K562 (cell line): ENCODE measurements at regions not wholly inside any gene's neighbourhood (a gene's known extent, or its start where the extent isn't known, plus 50 kb on each side); places are given as distances from the start of the nearest gene placed in this dataset.

Experiments
- ATAC-seq: fragments of 200-7000 bp; cut with Tn5 transposase; 3 replicates; pipeline ENCODE4 v1.9.1; 2020; ENCODE audit warnings: moderate library complexity
- BruUV-seq: library from RNA; stranded (reverse); fragments of 400-500 nt; replicated peaks from 2 replicates; lab custom pipeline; 2021; lab: Mats Ljungman, UMichigan
- CTCF ChIA-PET: fragments of 300-600 bp; formaldehyde crosslinking; extraction: SDS; loops from one replicate; lab custom pipeline; 2021; ENCODE audit warnings: low intra/inter-chr PET ratio; lab: Yijun Ruan, JAX
- POLR2A ChIA-PET: fragments of 300-600, 350-650 bp; sonication (Branson Sonifier 250); formaldehyde crosslinking; extraction: SDS; loops from one replicate; lab custom pipeline; 2021; ENCODE audit warnings: antibody characterized with exemption, inconsistent platforms; lab: Yijun Ruan, JAX
- DNase-seq, 4 experiments: peaks; one replicate each; pipeline versions ENCODE4 v3.0.0 to v3.0.0-alpha.2; 2011 to 2018; ENCODE audit warnings: low spot score in 3 of 4, mixed read lengths in 3 of 4; ENCODE audit errors: extremely low read depth in 1 of 4
- FAIRE-seq: peaks from 2 replicates; lab custom pipeline; 2011; peaks lifted over from hg19 to GRCh38; lab: Jason Lieb, UNC
- H2AFZ ChIP-seq: 2 replicates; pipeline ENCODE4 v1.6.0; 2011; ENCODE audit warnings: low read depth, low read length, control low read depth, inconsistent platforms
- H3K27ac ChIP-seq: fragments of 200-600 bp; 3 replicates; pipeline ENCODE4 v1.8.0; 2011; ENCODE audit warnings: low read depth, mild to moderate bottlenecking, control low read depth, inconsistent platforms, low read length, moderate library complexity, mixed read lengths; ENCODE audit errors: extremely low read depth
- H3K27me3 ChIP-seq, 2 experiments: fragments of 300-600 bp in 1 of 2; 2 replicates in 1 of 2; 3 replicates in 1 of 2; pipeline versions ENCODE4 v1.6.0 to v1.8.0; 2011; ENCODE audit warnings: inconsistent platforms in 2 of 2, low read length in 2 of 2, mild to moderate bottlenecking in 1 of 2, mixed read lengths in 1 of 2, moderate library complexity in 1 of 2; ENCODE audit not compliant: control insufficient read depth in 2 of 2, insufficient read depth in 2 of 2
- H3K36me3 ChIP-seq: fragments of 300-600 bp; 3 replicates; pipeline ENCODE4 v1.8.0; 2011; ENCODE audit warnings: mild to moderate bottlenecking, low read length, inconsistent platforms; ENCODE audit not compliant: control insufficient read depth, insufficient read depth
- H3K4me1 ChIP-seq, 2 experiments: fragments of 200-600 bp in 1 of 2; replicated peaks in 1 of 2; 2 replicates in 1 of 2; 3 replicates in 1 of 2; pipeline versions ENCODE4 v1.5.1 to v1.8.0; 2011; ENCODE audit warnings: inconsistent platforms in 2 of 2, low read length in 2 of 2, mild to moderate bottlenecking in 1 of 2, mixed read lengths in 1 of 2, moderate library complexity in 1 of 2; ENCODE audit not compliant: control insufficient read depth in 2 of 2, insufficient read depth in 2 of 2
- H3K4me2 ChIP-seq: 2 replicates; pipeline ENCODE4 v1.6.1; 2011; ENCODE audit warnings: low read length, control low read depth, inconsistent platforms, mixed read lengths; ENCODE audit not compliant: insufficient read depth
- H3K4me3 ChIP-seq: fragments of 200-600 bp; sonication (generic), shearing (Covaris generic); 2 replicates; pipeline ENCODE4 v1.5.1; 2016; ENCODE audit warnings: control low read depth, inconsistent platforms
- H3K79me2 ChIP-seq: fragments of 200-600 bp; 3 replicates; pipeline ENCODE4 v1.8.0; 2011; ENCODE audit warnings: low read length, inconsistent platforms; ENCODE audit not compliant: control insufficient read depth, insufficient read depth
- H3K9ac ChIP-seq, 2 experiments: 2 replicates each; pipeline versions ENCODE4 v1.6.0 to v1.6.1; 2011; ENCODE audit warnings: low read depth in 2 of 2, low read length in 2 of 2, control low read depth in 1 of 2, inconsistent platforms in 1 of 2, mild to moderate bottlenecking in 1 of 2, mixed read lengths in 1 of 2; ENCODE audit not compliant: insufficient read depth in 1 of 2
- H3K9me1 ChIP-seq: one replicate; pipeline ENCODE4 v1.6.0; 2011; ENCODE audit warnings: inconsistent platforms, mild to moderate bottlenecking, low read length, moderate library complexity; ENCODE audit not compliant: control insufficient read depth, insufficient read depth
- H3K9me3 ChIP-seq: replicated peaks from 2 replicates; pipeline ENCODE4 v1.5.1; 2011; ENCODE audit warnings: low read depth, low read length, inconsistent platforms; ENCODE audit not compliant: control insufficient read depth, insufficient read depth
- H4K20me1 ChIP-seq: replicated peaks from 2 replicates; pipeline ENCODE4 v1.6.1; 2011; ENCODE audit warnings: low read length, inconsistent platforms, mixed read lengths; ENCODE audit not compliant: control insufficient read depth, insufficient read depth
- ETV1 ChIP-seq: fragments of 450-650 bp; conservative IDR thresholded peaks from 2 replicates; pipeline ENCODE4 v1.6.1; 2016; ENCODE audit warnings: missing genetic modification characterization, control low read depth, low read depth, missing compliant biosample characterization
- ILF3 ChIP-seq: fragments of 450-650 bp; IDR thresholded peaks from 2 replicates; pipeline ENCODE4 v1.6.1; 2018; ENCODE audit warnings: antibody characterized with exemption, mild to moderate bottlenecking, moderate library complexity, borderline replicate concordance
- KLF6 ChIP-seq: fragments of 250-450 bp; sonication (Bioruptor Pico); IDR thresholded peaks from 2 replicates; pipeline ENCODE4 v1.4.0; 2020; ENCODE audit warnings: mild to moderate bottlenecking, moderate library complexity, borderline replicate concordance
- MTA1 ChIP-seq: fragments of 450-650 bp; IDR thresholded peaks from 2 replicates; pipeline ENCODE4 v1.6.1; 2017; ENCODE audit warnings: borderline replicate concordance
- NEUROD1 ChIP-seq: fragments of 150-350 bp; IDR thresholded peaks from 2 replicates; pipeline ENCODE4 v1.6.1; 2014; ENCODE audit warnings: borderline replicate concordance, low read length, low read depth; ENCODE audit not compliant: partially characterized antibody
- NFRKB ChIP-seq: fragments of 450-650 bp; IDR thresholded peaks from 2 replicates; pipeline ENCODE4 v1.6.1; 2016; ENCODE audit warnings: low read depth
- PCBP1 ChIP-seq: fragments of 200-400 bp; formaldehyde crosslinking; IDR thresholded peaks from 2 replicates; pipeline ENCODE4 v1.6.1; 2018; ENCODE audit warnings: mild to moderate bottlenecking, low read depth, low read length; ENCODE audit not compliant: poor library complexity, severe bottlenecking
- RBM39 ChIP-seq: fragments of 200-400 bp; formaldehyde crosslinking; optimal IDR thresholded peaks from 2 replicates; pipeline ENCODE3; 2018; ENCODE audit warnings: low read depth, low read length
- RFX5 ChIP-seq: IDR thresholded peaks from 2 replicates; pipeline ENCODE4 v1.6.1; 2011; ENCODE audit warnings: low read depth, mild to moderate bottlenecking, improper control_type of control experiment, low read length
- ZFX ChIP-seq: sonication (generic); formaldehyde crosslinking; IDR thresholded peaks from 2 replicates; pipeline ENCODE4 v1.8.0; 2022; ENCODE audit warnings: mild to moderate bottlenecking, missing genetic modification reagents, moderate library complexity
- ZNF253 ChIP-seq: fragments of 250-450 bp; sonication (Bioruptor Pico); conservative IDR thresholded peaks from 2 replicates; pipeline ENCODE4 v1.6.1; 2021; ENCODE audit warnings: mild to moderate bottlenecking
- ZNF507 ChIP-seq: conservative IDR thresholded peaks from 2 replicates; pipeline ENCODE4 v1.6.1; 2017; ENCODE audit warnings: missing genetic modification characterization, missing compliant biosample characterization
- ZNF695 ChIP-seq: fragments of 450-650 bp; formaldehyde crosslinking; IDR thresholded peaks from 2 replicates; pipeline ENCODE4 v1.4.0; 2020; ENCODE audit warnings: mild to moderate bottlenecking, moderate library complexity
- in situ Hi-C: fragments of 300-500 bp; cut with MboI; formaldehyde crosslinking; loops from 4 replicates; pipeline ENCODE4 v1.15.0; 2018; ENCODE audit warnings: inconsistent platforms, mixed read lengths
- intact Hi-C: fragments of 100-400 bp; cut with micrococcal nuclease; formaldehyde crosslinking; loops from 2 replicates; pipeline ENCODE4 v1.14.2; 2022
- TF ChIP-seq, protein P1 (sequence below): sonication (generic); formaldehyde crosslinking; IDR thresholded peaks from 2 replicates; pipeline ENCODE4 v1.8.0; 2022; ENCODE audit warnings: missing genetic modification reagents, mild to moderate bottlenecking, borderline replicate concordance
- TF ChIP-seq, protein P2 (sequence below): sonication (generic); formaldehyde crosslinking; IDR thresholded peaks from 2 replicates; pipeline ENCODE4 v1.8.0; 2022; ENCODE audit warnings: mild to moderate bottlenecking, missing genetic modification reagents
- TF ChIP-seq, protein P3 (sequence below): sonication (generic); formaldehyde crosslinking; IDR thresholded peaks from 2 replicates; pipeline ENCODE4 v1.8.1; 2023; ENCODE audit warnings: mild to moderate bottlenecking, missing genetic modification reagents
- TF ChIP-seq, protein P4 (sequence below): fragments of 250-450 bp; sonication (Bioruptor Pico); IDR thresholded peaks from 2 replicates; pipeline ENCODE4 v1.9.0; 2021; ENCODE audit warnings: mild to moderate bottlenecking
- TF ChIP-seq, protein P5 (sequence below), 2 experiments: IDR thresholded peaks; 2 replicates each; pipeline ENCODE4 v1.6.1; 2011; ENCODE audit warnings: borderline replicate concordance in 1 of 2, control low read depth in 1 of 2, low read depth in 1 of 2, low read length in 1 of 2, mild to moderate bottlenecking in 1 of 2, mixed read lengths in 1 of 2, moderate library complexity in 1 of 2; ENCODE audit not compliant: insufficient read depth in 1 of 2, insufficient read length in 1 of 2, poor library complexity in 1 of 2, severe bottlenecking in 1 of 2; ENCODE audit errors: extremely low read depth in 1 of 2
- TF ChIP-seq, protein P6 (sequence below): fragments of 450-650 bp; formaldehyde crosslinking; conservative IDR thresholded peaks from 2 replicates; pipeline ENCODE4 v1.4.0; 2022; ENCODE audit warnings: mild to moderate bottlenecking, missing genetic modification characterization

DNA sequence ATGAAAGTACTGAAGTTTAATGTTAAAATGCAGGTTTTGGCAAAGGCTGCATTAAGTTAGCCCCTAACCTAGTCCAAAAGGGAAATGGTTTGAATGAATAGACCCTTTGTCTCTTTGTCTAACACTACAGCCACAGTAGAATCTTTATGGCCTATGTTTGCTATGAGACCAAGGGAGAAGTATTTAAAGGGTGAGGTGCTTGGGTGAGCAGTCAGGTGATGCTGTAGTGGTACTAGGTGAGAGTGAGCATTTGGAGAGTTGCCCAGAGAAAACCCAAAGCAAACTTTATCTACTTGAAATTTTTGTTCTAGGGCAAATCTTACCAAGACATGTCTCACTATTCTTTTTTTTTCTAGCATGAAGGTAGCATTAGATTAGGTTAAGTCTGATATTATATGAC, 1961.4 kb upstream of the WWC1 start:
- intact Hi-C loops: no loop called here
- no peaks in the 10 kb centered on the region for H3K4me1 ChIP-seq
- no peak for ATAC-seq
- H3K27me3 ChIP-seq: no peaks in the 10 kb centered on the region
- H4K20me1 ChIP-seq: no peaks in the 10 kb centered on the region
- CTCF ChIA-PET: no interaction called here
- no peak overlapping the region for H3K27ac ChIP-seq
- H3K4me2 ChIP-seq: no peak overlapping the region
- no peak for DNase-seq
- POLR2A ChIA-PET: no interaction called here
- BruUV-seq: no TSS peak
- no peak overlapping the region for H3K9ac ChIP-seq
- no peak overlapping the region for H2AFZ ChIP-seq
- H3K9me3 ChIP-seq: no peaks in the 10 kb centered on the region
- no peaks in the 10 kb centered on the region for H3K79me2 ChIP-seq
- H3K36me3 ChIP-seq: no peaks in the 10 kb centered on the region
- FAIRE-seq: no peak
- no peaks in the 10 kb centered on the region for H3K9me1 ChIP-seq
- H3K4me3 ChIP-seq: no peak overlapping the region
- in situ Hi-C loops: no loop called here
- TF ChIP-seq ZNF253 (CRISPR knock-in tag) (no peak), RFX5 (no peak), ZFX (no peak), ZNF507 (tag) (no peak), NFRKB (no peak), NEUROD1 (no peak), MTA1 (no peak), ILF3 (no peak), ZNF695 (no peak), KLF6 (CRISPR knock-in tag) (no peak), RBM39 (no peak), ETV1 (tag) (no peak), PCBP1 (no peak)
- TF ChIP-seq, protein P1, sequence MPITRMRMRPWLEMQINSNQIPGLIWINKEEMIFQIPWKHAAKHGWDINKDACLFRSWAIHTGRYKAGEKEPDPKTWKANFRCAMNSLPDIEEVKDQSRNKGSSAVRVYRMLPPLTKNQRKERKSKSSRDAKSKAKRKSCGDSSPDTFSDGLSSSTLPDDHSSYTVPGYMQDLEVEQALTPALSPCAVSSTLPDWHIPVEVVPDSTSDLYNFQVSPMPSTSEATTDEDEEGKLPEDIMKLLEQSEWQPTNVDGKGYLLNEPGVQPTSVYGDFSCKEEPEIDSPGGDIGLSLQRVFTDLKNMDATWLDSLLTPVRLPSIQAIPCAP (CRISPR knock-in tag): no peak
- TF ChIP-seq, protein P2, sequence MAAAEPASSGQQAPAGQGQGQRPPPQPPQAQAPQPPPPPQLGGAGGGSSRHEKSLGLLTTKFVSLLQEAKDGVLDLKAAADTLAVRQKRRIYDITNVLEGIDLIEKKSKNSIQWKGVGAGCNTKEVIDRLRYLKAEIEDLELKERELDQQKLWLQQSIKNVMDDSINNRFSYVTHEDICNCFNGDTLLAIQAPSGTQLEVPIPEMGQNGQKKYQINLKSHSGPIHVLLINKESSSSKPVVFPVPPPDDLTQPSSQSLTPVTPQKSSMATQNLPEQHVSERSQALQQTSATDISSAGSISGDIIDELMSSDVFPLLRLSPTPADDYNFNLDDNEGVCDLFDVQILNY (CRISPR knock-in tag): no peak
- TF ChIP-seq, protein P3, sequence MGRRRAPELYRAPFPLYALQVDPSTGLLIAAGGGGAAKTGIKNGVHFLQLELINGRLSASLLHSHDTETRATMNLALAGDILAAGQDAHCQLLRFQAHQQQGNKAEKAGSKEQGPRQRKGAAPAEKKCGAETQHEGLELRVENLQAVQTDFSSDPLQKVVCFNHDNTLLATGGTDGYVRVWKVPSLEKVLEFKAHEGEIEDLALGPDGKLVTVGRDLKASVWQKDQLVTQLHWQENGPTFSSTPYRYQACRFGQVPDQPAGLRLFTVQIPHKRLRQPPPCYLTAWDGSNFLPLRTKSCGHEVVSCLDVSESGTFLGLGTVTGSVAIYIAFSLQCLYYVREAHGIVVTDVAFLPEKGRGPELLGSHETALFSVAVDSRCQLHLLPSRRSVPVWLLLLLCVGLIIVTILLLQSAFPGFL (CRISPR knock-in tag): no peak
- TF ChIP-seq, protein P4, sequence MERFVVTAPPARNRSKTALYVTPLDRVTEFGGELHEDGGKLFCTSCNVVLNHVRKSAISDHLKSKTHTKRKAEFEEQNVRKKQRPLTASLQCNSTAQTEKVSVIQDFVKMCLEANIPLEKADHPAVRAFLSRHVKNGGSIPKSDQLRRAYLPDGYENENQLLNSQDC (CRISPR knock-in tag): no peak
- TF ChIP-seq, protein P5, sequence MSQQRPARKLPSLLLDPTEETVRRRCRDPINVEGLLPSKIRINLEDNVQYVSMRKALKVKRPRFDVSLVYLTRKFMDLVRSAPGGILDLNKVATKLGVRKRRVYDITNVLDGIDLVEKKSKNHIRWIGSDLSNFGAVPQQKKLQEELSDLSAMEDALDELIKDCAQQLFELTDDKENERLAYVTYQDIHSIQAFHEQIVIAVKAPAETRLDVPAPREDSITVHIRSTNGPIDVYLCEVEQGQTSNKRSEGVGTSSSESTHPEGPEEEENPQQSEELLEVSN (IDR thresholded peaks at IDR 0.05; ENCODE audit: borderline replicate concordance in 1 of 2, extremely low read depth in 1 of 2, insufficient read depth in 1 of 2, insufficient read length in 1 of 2, low read depth in 1 of 2, low read length in 1 of 2, poor library complexity in 1 of 2, severe bottlenecking in 1 of 2): no peak
- TF ChIP-seq, protein P6, sequence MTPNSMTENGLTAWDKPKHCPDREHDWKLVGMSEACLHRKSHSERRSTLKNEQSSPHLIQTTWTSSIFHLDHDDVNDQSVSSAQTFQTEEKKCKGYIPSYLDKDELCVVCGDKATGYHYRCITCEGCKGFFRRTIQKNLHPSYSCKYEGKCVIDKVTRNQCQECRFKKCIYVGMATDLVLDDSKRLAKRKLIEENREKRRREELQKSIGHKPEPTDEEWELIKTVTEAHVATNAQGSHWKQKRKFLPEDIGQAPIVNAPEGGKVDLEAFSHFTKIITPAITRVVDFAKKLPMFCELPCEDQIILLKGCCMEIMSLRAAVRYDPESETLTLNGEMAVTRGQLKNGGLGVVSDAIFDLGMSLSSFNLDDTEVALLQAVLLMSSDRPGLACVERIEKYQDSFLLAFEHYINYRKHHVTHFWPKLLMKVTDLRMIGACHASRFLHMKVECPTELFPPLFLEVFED: no peak
